ENCODE measurements at regions not wholly inside any gene's neighbourhood (a gene's known extent, or its start where the extent isn't known, plus 50 kb on each side); places are given as distances from the start of the nearest gene placed in this dataset.

DNA sequence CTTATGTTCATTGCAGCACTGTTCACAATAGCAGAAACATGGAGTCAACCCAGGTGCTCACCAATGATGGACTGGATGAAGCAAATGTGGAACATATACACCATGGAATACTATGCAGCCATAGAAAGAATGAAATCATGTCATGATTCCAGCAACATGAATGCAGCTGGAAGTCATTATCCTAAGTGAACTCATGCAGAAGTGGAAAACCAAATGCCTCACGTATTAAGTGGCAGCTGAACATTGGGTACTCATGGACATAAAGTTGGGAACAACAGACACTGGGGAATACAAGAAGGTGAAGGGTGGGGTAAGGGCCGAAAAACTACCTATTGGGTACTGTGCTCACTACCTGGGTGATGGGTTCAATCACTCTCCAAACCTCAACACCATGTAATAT, 915.9 kb downstream of the UQCRFS1 start:
- TF ChIP-seq, protein P1, sequence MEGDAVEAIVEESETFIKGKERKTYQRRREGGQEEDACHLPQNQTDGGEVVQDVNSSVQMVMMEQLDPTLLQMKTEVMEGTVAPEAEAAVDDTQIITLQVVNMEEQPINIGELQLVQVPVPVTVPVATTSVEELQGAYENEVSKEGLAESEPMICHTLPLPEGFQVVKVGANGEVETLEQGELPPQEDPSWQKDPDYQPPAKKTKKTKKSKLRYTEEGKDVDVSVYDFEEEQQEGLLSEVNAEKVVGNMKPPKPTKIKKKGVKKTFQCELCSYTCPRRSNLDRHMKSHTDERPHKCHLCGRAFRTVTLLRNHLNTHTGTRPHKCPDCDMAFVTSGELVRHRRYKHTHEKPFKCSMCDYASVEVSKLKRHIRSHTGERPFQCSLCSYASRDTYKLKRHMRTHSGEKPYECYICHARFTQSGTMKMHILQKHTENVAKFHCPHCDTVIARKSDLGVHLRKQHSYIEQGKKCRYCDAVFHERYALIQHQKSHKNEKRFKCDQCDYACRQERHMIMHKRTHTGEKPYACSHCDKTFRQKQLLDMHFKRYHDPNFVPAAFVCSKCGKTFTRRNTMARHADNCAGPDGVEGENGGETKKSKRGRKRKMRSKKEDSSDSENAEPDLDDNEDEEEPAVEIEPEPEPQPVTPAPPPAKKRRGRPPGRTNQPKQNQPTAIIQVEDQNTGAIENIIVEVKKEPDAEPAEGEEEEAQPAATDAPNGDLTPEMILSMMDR (IDR thresholded peaks at IDR 0.05) = no peak
- TF ChIP-seq POLR2A (IDR thresholded peaks at IDR 0.05) = no peak
